ENCODE measurements at regions not wholly inside any gene's neighbourhood (a gene's known extent, or its start where the extent isn't known, plus 50 kb on each side); places are given as distances from the start of the nearest gene placed in this dataset.

GRCh38 chr3:102161384-102162006, 273.3 kb upstream of the ZPLD1 start:
- no peak for DNase-seq

- DNase-seq = no peak
Observed at GRCh38 chr3:102162251-102162650, 272.6 kb upstream of the ZPLD1 start.

GRCh38 chr3:102163039-102163817, 271.6 kb upstream of the ZPLD1 start:
- no peak for DNase-seq

- no peak for DNase-seq
Observed at GRCh38 chr3:102163818-102164154, 271.0 kb upstream of the ZPLD1 start.

- no peak for DNase-seq
Observed at GRCh38 chr3:102165367-102165766, 269.4 kb upstream of the ZPLD1 start.

GRCh38 chr3:102169915-102170479, 264.8 kb upstream of the ZPLD1 start:
- DNase-seq = no peak

- no peak for DNase-seq
Observed at GRCh38 chr3:102170545-102170944, 264.3 kb upstream of the ZPLD1 start.

- no peak for DNase-seq
Observed at GRCh38 chr3:102174312-102174712, 260.5 kb upstream of the ZPLD1 start.

- DNase-seq = no peak
Observed at GRCh38 chr3:102174832-102175374, 259.9 kb upstream of the ZPLD1 start.

- no peak for DNase-seq
Observed at GRCh38 chr3:102176333-102177050, 258.3 kb upstream of the ZPLD1 start.

GRCh38 chr3:102177075-102177755, 257.6 kb upstream of the ZPLD1 start:
- DNase-seq = no peak

- no peak for DNase-seq
Observed at GRCh38 chr3:102178817-102179216, 256.0 kb upstream of the ZPLD1 start.

- DNase-seq = no peak
Observed at GRCh38 chr3:102179326-102180177, 255.3 kb upstream of the ZPLD1 start.

- no peak for DNase-seq
Observed at GRCh38 chr3:102180280-102180931, 254.4 kb upstream of the ZPLD1 start.

GRCh38 chr3:102181175-102181920, 253.5 kb upstream of the ZPLD1 start:
- no peak for DNase-seq

GRCh38 chr3:102182162-102182561, 252.7 kb upstream of the ZPLD1 start:
- DNase-seq = no peak

- DNase-seq = no peak
Observed at GRCh38 chr3:102183186-102183585, 251.6 kb upstream of the ZPLD1 start.

- no peak for DNase-seq
Observed at GRCh38 chr3:102183623-102184022, 251.2 kb upstream of the ZPLD1 start.

GRCh38 chr3:102189541-102189940, 245.3 kb upstream of the ZPLD1 start:
- no peak for DNase-seq

GRCh38 chr3:102189956-102190723, 244.7 kb upstream of the ZPLD1 start:
- DNase-seq = no peak

Data from activated naive CD4-positive, alpha-beta T cell (primary cell).